ENCODE measurements at regions not wholly inside any gene's neighbourhood (a gene's known extent, or its start where the extent isn't known, plus 50 kb on each side); places are given as distances from the start of the nearest gene placed in this dataset.

DNA sequence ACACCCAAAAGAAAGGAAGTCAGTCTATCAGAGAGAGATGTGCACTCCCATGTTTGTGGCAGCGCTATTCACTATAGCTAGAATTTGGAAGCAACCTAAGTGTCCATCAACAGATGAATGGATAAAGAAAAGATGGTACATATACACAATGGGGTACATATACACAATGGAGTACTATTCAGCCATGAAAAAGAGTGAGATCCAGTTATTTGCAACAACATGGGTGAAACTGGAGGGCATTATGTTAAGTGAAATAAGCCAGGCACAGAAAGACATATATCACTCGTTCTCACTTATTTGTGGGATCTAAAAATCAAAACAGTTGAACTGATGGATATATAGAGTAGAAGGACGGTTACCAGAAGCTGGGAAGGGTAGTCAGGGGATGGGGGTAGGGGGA is 99.9 kb upstream of the ZNF516 start:
- no peak for DNase-seq

DNA sequence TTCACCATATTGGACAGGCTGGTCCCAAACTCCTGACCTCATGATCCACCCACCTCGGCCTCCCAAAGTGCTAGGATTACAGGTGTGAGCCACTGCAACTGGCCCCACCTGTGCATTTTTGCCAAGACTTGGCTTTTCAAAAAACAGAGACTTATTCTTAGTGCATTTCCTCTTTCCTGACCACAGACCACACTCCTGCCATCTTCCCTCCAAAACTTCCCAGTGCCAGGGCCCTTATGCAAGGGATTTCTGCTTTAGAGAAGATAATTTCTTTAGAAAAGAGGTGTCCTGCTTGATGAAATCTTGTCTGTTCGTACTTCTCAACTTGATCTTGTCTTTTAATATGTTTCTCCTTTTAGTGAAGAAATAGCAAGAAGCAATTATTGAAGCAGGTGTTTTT is 98.8 kb upstream of the ZNF516 start:
- DNase-seq: no peak

- no peak for DNase-seq
Observed at GRCh38 chr18:76592981-76593381, 97.9 kb upstream of the ZNF516 start.

DNA sequence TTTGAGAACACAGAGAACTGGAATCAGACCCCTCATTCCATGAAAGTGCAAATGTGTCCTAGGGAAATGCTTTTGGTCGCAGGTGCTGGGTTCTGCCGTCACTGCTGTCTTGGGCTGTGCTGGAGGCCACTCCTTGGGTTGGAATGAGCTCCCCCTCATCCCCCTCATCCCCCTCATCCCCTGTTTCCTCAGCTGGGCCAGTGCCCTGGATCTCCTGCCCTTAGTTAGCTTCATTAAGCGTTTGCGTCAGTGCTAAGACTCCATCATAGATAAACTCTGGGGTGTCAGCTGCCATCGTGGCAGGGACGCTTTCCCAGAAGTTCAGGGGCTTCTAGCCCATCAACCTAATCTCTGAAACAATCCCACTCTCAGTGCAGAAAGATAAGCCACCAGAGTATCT is 97.1 kb upstream of the ZNF516 start:
- no peak for DNase-seq

DNA sequence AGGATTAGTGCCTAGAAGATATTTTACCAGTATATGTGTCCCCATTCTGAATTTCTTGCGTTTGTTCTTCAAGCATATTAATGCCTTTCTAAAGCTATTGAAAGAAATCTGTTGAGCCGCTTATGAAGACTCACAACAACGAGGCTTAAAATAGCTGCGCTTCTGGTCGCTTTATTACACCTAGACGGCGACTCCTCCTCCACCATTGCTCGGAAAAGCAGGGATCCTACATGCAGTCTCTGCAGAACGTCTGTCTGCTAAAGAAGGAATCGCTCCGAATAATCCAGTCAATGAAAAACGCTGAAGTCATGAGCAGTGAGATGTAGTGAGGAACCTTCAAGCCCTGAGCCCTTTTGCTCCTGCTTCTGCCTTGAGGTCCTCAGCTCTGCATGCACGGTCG is 94.8 kb upstream of the ZNF516 start:
- no peak for DNase-seq

DNA sequence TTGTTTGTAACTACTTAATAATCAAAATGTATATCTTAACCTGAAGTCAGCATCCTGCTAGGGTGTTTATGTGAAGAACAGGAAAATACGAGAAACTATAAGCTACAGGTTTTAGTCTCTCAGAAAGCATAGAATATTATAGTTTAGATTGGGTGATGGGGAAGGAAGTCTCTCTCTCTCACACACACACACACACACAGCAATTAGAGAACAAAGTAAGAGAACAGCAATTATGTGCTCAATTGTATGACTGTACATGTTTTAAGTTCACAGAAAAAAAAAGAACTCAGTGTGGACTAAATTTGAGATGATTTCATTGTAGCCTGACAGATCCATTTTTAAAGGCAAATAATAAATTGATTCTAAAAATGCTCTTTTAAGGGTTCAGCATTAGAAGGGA is 94.3 kb upstream of the ZNF516 start:
- DNase-seq: no peak

GRCh38 chr18:76588601-76589226 is 93.7 kb upstream of the ZNF516 start:
- DNase-seq: no peak

DNA sequence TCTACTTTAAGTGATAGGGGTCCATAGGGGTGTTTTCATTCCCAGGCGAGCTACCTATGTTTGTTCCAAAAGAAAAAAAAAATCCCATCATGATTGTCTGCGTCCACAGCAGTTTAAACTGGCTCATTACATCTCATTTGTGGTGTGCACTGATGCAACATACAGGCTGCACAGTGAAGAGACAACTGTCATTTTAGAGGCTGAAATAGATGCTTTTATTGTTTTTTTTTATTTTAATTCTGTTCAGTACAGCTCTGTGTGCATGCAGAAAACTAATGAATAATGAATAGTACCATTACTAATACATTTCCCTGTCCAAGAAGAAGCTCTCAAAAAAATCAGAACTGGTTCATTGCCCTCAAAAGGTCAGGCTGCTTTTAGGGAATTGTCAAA is 92.8 kb upstream of the ZNF516 start:
- no peak for DNase-seq

DNA sequence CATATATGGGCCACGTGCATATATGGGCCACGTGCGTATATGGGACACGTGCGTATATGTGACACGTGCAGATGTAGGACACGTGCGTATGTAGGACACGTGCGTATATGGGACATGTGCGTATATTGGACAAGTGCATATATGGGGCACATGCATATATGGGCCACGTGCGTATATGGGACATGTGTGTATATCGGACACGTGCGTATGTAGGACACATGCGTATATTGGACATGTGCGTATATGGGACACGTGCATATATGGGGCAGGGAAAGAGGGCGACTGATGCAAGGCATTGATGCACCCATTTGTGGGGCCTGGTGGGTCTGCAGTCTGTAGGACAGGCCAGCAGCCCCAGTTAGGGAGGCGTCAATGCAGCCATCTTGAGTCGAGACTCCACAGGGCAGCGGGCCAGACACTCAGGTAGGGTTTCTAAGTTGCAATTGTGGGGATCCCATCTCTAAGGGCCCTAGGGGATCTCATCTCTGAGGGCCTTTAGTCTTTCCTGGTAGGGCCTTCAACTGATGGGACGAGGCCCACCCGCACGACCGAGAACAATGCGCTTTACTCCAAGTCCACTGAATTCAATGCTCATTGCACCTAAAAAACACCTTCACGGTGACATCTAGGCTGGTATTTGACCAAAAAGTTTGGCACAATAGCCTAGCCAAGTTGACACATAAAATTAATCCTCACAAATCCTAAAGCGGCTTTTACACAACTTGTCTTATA is 92.3 kb upstream of the ZNF516 start:
- DNase-seq: no peak

- DNase-seq: no peak
Observed at GRCh38 chr18:76584414-76585310, 89.6 kb upstream of the ZNF516 start.

- DNase-seq: no peak
Observed at GRCh38 chr18:76581261-76581660, 86.2 kb upstream of the ZNF516 start.

- no peak for DNase-seq
Observed at GRCh38 chr18:76580288-76580962, 85.4 kb upstream of the ZNF516 start.

DNA sequence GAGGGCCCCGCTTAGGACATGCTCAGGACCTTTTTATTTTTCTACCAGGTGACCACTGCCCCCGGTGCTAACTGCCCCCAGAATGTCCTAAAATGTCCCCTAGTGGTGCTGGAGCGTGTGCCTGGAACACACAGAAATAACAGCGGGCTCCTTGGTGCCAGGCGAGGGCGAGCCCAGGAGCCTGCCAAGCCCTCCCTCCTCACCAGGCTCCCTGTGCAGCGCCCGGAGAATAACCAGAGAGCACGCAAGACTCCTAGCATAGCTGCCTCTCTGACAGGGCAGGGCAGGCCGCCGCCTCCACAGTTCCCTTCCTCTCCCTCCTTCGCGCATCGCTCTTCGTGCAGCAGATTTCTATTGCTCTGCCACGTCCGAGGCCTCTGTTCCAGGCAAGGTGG is 84.3 kb upstream of the ZNF516 start:
- DNase-seq: no peak

DNA sequence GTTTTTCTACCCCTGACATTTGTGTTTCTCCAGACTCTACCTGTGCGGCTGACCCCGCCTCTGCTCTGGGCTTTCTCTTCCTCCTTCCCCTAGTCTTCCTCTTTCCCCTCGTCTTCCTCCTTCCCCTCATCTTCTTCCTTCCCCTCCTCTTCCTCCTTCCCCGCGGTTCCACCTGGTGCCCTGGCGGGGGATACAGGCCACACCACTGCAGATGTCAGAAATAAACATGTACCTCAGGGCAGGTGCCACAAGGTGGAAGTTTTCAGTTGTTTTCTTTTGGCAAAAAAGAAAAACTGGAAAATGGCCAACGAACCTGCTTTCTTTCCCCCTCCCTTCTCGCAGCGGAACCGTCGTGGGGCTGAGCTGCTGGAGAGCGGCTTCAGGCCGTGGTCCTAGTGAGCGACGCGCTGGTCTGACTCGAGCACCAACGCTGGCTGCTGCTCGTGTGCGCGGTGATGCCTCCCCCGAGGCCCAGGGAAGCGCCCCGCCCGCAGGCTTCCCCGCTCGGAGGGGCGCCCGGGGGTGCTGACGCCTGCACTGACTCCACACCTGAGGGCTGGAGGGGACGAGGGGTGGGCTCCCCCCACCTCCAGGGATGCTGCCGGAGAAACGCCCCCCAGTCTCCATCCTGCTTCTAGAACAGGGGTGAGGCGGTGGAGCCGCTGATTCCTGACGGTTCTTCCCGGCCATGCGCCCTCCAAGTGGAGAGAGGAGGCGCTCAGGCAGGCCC is 83.7 kb upstream of the ZNF516 start:
- no peak for DNase-seq

GRCh38 chr18:76573325-76574025 is 78.4 kb upstream of the ZNF516 start:
- DNase-seq: no peak

DNA sequence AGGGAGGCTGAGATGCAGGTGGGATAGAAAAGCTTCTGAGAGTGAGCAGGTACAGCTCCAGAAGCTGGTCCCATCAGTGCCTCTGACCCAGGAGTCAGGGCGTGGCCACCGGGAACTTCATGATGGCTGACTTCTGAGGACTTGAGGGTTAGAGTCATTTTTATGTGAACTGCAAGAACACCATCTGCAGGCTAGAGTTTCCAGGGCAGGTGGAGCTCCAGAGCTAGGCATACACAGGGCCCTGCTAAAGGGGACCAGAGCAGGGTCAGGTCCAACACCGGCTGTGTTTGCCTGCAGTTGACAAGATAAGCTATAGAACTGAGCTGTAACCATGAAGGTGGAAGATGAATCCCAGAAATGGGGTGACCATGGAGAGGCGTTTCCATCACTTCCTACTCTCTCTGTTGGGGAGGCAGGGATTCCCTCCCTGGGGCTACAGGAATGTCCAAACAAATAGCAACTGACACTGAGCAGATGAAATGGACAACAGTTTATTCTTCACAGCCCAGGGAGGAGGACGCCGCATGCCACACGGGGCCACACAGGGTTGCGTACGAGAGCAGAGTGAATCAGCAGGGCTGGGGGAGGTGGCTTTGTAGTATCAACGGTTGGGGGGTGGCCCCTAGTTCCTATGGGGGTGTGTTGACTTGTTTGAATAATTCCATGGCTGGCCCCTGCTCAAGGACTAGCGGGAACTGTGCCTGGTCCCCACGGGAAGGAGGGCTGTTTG is 77.6 kb upstream of the ZNF516 start:
- no peak for DNase-seq

DNA sequence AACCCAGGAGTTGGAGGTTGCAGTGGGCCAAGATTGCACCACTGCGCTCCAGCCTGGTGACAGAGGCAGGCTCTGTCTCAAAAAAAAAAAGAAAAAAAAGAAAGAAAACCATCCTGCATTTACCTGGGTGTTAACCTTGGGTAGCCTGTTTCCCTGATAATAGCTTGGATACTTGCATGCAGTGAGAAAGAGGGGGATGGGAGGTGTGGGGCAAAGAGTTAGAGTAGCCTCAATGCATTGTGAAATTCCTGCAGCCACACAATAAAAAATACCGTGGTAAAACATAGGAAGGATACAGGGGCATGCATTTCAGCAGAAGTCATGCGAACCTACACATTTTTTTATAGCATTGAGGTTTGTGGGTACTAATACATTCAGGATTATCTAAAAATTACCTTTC is 76.6 kb upstream of the ZNF516 start:
- no peak for DNase-seq

GRCh38 chr18:76570856-76571255 is 75.8 kb upstream of the ZNF516 start:
- DNase-seq: no peak

DNA sequence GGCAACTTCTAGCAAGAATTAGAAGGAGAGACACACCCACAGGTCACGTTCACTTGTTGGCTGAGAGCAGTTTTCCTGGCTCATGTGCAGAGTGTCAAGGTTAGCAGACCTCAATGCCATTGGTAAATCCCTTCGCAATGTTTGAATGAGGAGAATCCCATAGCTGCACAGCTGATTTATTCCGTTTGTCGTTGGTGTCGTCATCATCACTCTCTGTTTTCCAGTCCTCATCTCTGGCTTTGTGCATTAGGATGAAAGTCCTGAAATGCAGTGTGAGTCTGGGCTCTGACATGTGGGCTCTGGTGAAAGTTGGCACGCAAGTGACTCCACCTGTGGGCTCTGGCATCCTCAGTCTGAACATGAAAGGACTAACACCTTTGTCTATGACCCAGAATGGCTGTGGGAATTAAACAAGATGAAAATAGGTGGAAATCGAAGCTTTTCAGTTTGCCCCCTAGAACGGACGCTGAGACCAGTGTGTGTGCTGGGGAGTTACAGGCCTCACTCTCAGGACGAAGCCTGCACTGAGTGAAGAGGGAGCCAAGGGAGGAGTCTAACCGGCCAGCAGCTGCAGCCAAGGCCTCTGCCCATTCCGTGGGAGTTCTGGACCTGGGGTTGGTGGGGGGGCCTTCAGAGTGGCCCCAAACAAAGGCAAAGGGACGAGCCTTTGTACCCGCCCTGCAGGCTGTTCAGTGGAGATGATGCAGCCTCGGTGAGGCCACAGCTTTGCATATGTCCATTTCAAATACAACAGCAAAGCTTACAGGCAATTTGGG is 74.8 kb upstream of the ZNF516 start:
- no peak for DNase-seq

- DNase-seq: no peak
Observed at GRCh38 chr18:76568731-76569130, 73.7 kb upstream of the ZNF516 start.
